ENCODE measurements at regions not wholly inside any gene's neighbourhood (a gene's known extent, or its start where the extent isn't known, plus 50 kb on each side); places are given as distances from the start of the nearest gene placed in this dataset.

GRCh38 chr5:105670596-105670995 is 2000.1 kb downstream of the EFNA5 start:
- Histone ChIP-seq H3K27me3 (replicated peaks) (no peaks in the 10 kb centered on the region), H3K27ac (no peak overlapping the region), H3K4me3 (ENCODE audit: low read depth, low read length) (no peak overlapping the region), H3K36me3 (replicated peaks) (no peaks in the 10 kb centered on the region)
- in situ Hi-C loops (cut with HindIII; ENCODE audit: low pct_ligation_motif_present, low sequenced_read_pairs): no loop called here
- TF ChIP-seq CTCF (IDR thresholded peaks at IDR 0.05; ENCODE audit: low read depth, low read length, missing control alignments): no peak
- no peak for DNase-seq

- no peaks in the 10 kb centered on the region for H3K36me3 ChIP-seq (replicated peaks)
- H3K27me3 ChIP-seq (replicated peaks): no peaks in the 10 kb centered on the region
- in situ Hi-C loops (cut with HindIII; ENCODE audit: low pct_ligation_motif_present, low sequenced_read_pairs): no loop called here
- no peak for TF ChIP-seq CTCF (IDR thresholded peaks at IDR 0.05; ENCODE audit: low read depth, low read length, missing control alignments)
- H3K4me3 ChIP-seq (ENCODE audit: low read depth, low read length): no peak overlapping the region
- no peak overlapping the region for H3K27ac ChIP-seq
- no peak for DNase-seq
These were observed 2007.1 kb downstream of the EFNA5 start for GRCh38 chr5:105663671-105664070.

- no peak for DNase-seq
- H3K27me3 ChIP-seq (replicated peaks): no peaks in the 10 kb centered on the region
- H3K27ac ChIP-seq: no peak overlapping the region
- no peaks in the 10 kb centered on the region for H3K36me3 ChIP-seq (replicated peaks)
- TF ChIP-seq CTCF (IDR thresholded peaks at IDR 0.05; ENCODE audit: low read depth, low read length, missing control alignments): no peak
- in situ Hi-C loops (cut with HindIII; ENCODE audit: low pct_ligation_motif_present, low sequenced_read_pairs): no loop called here
- no peak overlapping the region for H3K4me3 ChIP-seq (ENCODE audit: low read depth, low read length)
These were observed 2011.3 kb downstream of the EFNA5 start for GRCh38 chr5:105659396-105659795.

- H3K27ac ChIP-seq: no peak overlapping the region
- H3K4me3 ChIP-seq (ENCODE audit: low read depth, low read length): no peak overlapping the region
- H3K36me3 ChIP-seq (replicated peaks): no peaks in the 10 kb centered on the region
- TF ChIP-seq CTCF (IDR thresholded peaks at IDR 0.05; ENCODE audit: low read depth, low read length, missing control alignments): no peak
- in situ Hi-C loops (cut with HindIII; ENCODE audit: low pct_ligation_motif_present, low sequenced_read_pairs): no loop called here
- DNase-seq: no peak
- no peaks in the 10 kb centered on the region for H3K27me3 ChIP-seq (replicated peaks)
These were observed 2030.4 kb downstream of the EFNA5 start for GRCh38 chr5:105640328-105640727.

GRCh38 chr5:105639511-105639910 is 2031.2 kb downstream of the EFNA5 start:
- no peak overlapping the region for H3K4me3 ChIP-seq (ENCODE audit: low read depth, low read length)
- DNase-seq: no peak

More at GRCh38 chr5:105639511-105639910, 2031.2 kb downstream of the EFNA5 start:
- no peak for TF ChIP-seq CTCF (IDR thresholded peaks at IDR 0.05; ENCODE audit: low read depth, low read length, missing control alignments)
- Histone ChIP-seq H3K27me3 (replicated peaks) (no peaks in the 10 kb centered on the region), H3K27ac (no peak overlapping the region), H3K36me3 (replicated peaks) (no peaks in the 10 kb centered on the region)
- in situ Hi-C loops (cut with HindIII; ENCODE audit: low pct_ligation_motif_present, low sequenced_read_pairs): no loop called here
